Lower lobe of right lung (tissue), 2 donors: ENCODE measurements at regions not wholly inside any gene's neighbourhood (a gene's known extent, or its start where the extent isn't known, plus 50 kb on each side); places are given as distances from the start of the nearest gene placed in this dataset.

Experiments used
- ATAC-seq, 2 donors: fragments of 200-7000 bp; cut with Tn5 transposase; one replicate each; pipeline ENCODE4 v1.9.1; 2020 to 2022; ENCODE audit warnings: mild to moderate bottlenecking in 2 of 2, moderate library complexity in 2 of 2
- DNase-seq: peaks from one replicate; pipeline ENCODE4 v3.0.0-alpha.2; 2020
- H3K27ac ChIP-seq: fragments of 200-600 bp; one replicate; pipeline ENCODE4 v1.8.0; 2022
- H3K27me3 ChIP-seq: fragments of 200-600 bp; one replicate; pipeline ENCODE4 v1.8.0; 2022; ENCODE audit warnings: low read depth
- H3K36me3 ChIP-seq: fragments of 200-600 bp; one replicate; pipeline ENCODE4 v1.8.0; 2022; ENCODE audit warnings: mild to moderate bottlenecking
- H3K4me1 ChIP-seq: fragments of 200-600 bp; one replicate; pipeline ENCODE4 v1.8.0; 2022
- H3K4me3 ChIP-seq: fragments of 200-600 bp; one replicate; pipeline ENCODE4 v1.8.0; 2022; ENCODE audit warnings: mild to moderate bottlenecking
- H3K9me3 ChIP-seq: fragments of 200-600 bp; one replicate; pipeline ENCODE4 v1.8.0; 2022
- CTCF ChIP-seq: fragments of 200-600 bp; IDR thresholded peaks from one replicate; pipeline ENCODE4 v1.8.0; 2022; ENCODE audit warnings: antibody characterized with exemption, mild to moderate bottlenecking
- intact Hi-C: fragments of 100-400 bp; cut with DNase I; formaldehyde crosslinking; loops from one replicate; pipeline ENCODE4 v1.11.0; 2022
- donor health status: DM: no; HTN: yes; CAD: no; lungs with severe emphysema.

GRCh38 chr9:26750162-26750561 lies 142.4 kb downstream of the CAAP1 start:
- DNase-seq (no peak), ATAC-seq (no peak)
- Histone ChIP-seq H3K9me3 (no peaks in the 10 kb centered on the region), H3K4me3 (no peak overlapping the region), H3K27ac (no peak overlapping the region), H3K4me1 (no peaks in the 10 kb centered on the region), H3K27me3 (no peaks in the 10 kb centered on the region), H3K36me3 (no peaks in the 10 kb centered on the region)
- intact Hi-C loops, result no loop called here
- no peak for TF ChIP-seq CTCF

- no peaks in the 10 kb centered on the region for H3K27me3 ChIP-seq
- TF ChIP-seq CTCF, result no peak
- DNase-seq (no peak), ATAC-seq (no peak)
- H3K27ac ChIP-seq, result no peak overlapping the region
- intact Hi-C loops, result no loop called here
- H3K4me1 ChIP-seq, result no peaks in the 10 kb centered on the region
- no peaks in the 10 kb centered on the region for H3K36me3 ChIP-seq
- H3K9me3 ChIP-seq, result no peaks in the 10 kb centered on the region
- no peak overlapping the region for H3K4me3 ChIP-seq
Observed at GRCh38 chr9:26748449-26749058, 144.0 kb downstream of the CAAP1 start.

GRCh38 chr9:26747611-26748010 lies 145.0 kb downstream of the CAAP1 start:
- TF ChIP-seq CTCF, result no peak
- Histone ChIP-seq H3K36me3 (no peaks in the 10 kb centered on the region), H3K4me1 (no peaks in the 10 kb centered on the region), H3K9me3 (no peaks in the 10 kb centered on the region), H3K27ac (no peak overlapping the region), H3K4me3 (no peak overlapping the region), H3K27me3 (no peaks in the 10 kb centered on the region)
- ATAC-seq (no peak), DNase-seq (no peak)
- intact Hi-C loops, result no loop called here

- DNase-seq (no peak), ATAC-seq (no peak)
- TF ChIP-seq CTCF, result no peak
- Histone ChIP-seq H3K36me3 (no peaks in the 10 kb centered on the region), H3K27ac (no peak overlapping the region), H3K4me1 (no peaks in the 10 kb centered on the region), H3K4me3 (no peak overlapping the region), H3K9me3 (no peaks in the 10 kb centered on the region), H3K27me3 (no peaks in the 10 kb centered on the region)
- intact Hi-C loops, result no loop called here
Observed at GRCh38 chr9:26746357-26747072, 146.1 kb downstream of the CAAP1 start.

- H3K4me1 ChIP-seq, result no peaks in the 10 kb centered on the region
- no peak for TF ChIP-seq CTCF
- ATAC-seq (no peak), DNase-seq (no peak)
- intact Hi-C loops, result no loop called here
- no peak overlapping the region for H3K27ac ChIP-seq
- no peaks in the 10 kb centered on the region for H3K27me3 ChIP-seq
- H3K4me3 ChIP-seq, result no peak overlapping the region
- no peaks in the 10 kb centered on the region for H3K36me3 ChIP-seq
- H3K9me3 ChIP-seq, result no peaks in the 10 kb centered on the region
Observed at GRCh38 chr9:26745111-26745510, 147.5 kb downstream of the CAAP1 start.
